B cell (primary cell): ENCODE measurements at regions not wholly inside any gene's neighbourhood (a gene's known extent, or its start where the extent isn't known, plus 50 kb on each side); places are given as distances from the start of the nearest gene placed in this dataset.

Experiments
- ATAC-seq: fragments of 200-7000 bp; cut with Tn5 transposase; one replicate; pipeline ENCODE4 v1.10.0; 2021; ENCODE audit warnings: low read depth, mild to moderate bottlenecking, moderate number of reproducible peaks, moderate library complexity
- CTCF ChIA-PET: fragments of 350-600 bp; sonication (Branson Sonifier 250); formaldehyde crosslinking; loops from one replicate; lab custom pipeline; 2021; ENCODE audit warnings: antibody characterized with exemption, inconsistent platforms; lab: Charles Lee
- POLR2A ChIA-PET: fragments of 350-600 bp; sonication (Branson Sonifier 250); formaldehyde crosslinking; loops from one replicate; lab custom pipeline; 2021; ENCODE audit warnings: antibody characterized with exemption; lab: Charles Lee
- DNase-seq: peaks from one replicate; pipeline ENCODE4 v3.0.0; 2013
- H2AFZ ChIP-seq: 2 replicates; pipeline ENCODE4 v1.6.1; 2012; ENCODE audit warnings: mild to moderate bottlenecking, low read depth, low read length; ENCODE audit not compliant: insufficient read depth, poor library complexity, severe bottlenecking
- H3K27ac ChIP-seq, 2 donors: 1 replicate in 1 of 2; 2 replicates in 1 of 2; pipeline ENCODE4 v1.5.1; 2012 to 2013; ENCODE audit warnings: low read length in 2 of 2, mild to moderate bottlenecking in 2 of 2, moderate library complexity in 1 of 2
- H3K27me3 ChIP-seq, 4 experiments: fragments of 200-600 bp in 1 of 4; sonication (generic) in 1 of 4; replicated peaks in 1 of 4; 1 replicate in 2 of 4; 2 replicates in 2 of 4; pipeline versions ENCODE4 v1.6.1 to v1.7.0; 2013 to 2016; ENCODE audit warnings: low read length in 3 of 4, mild to moderate bottlenecking in 2 of 4, mixed read lengths in 1 of 4, moderate library complexity in 1 of 4; ENCODE audit not compliant: insufficient read depth in 4 of 4, control insufficient read depth in 3 of 4; ENCODE audit errors: control extremely low read depth in 1 of 4
- H3K36me3 ChIP-seq, 2 experiments: replicated peaks in 1 of 2; 1 replicate in 1 of 2; 2 replicates in 1 of 2; pipeline versions ENCODE4 v1.6.1 to v1.7.1; 2013; ENCODE audit warnings: low read length in 1 of 2; ENCODE audit not compliant: insufficient read depth in 2 of 2, control insufficient read depth in 1 of 2; ENCODE audit errors: control extremely low read depth in 1 of 2, extremely low read depth in 1 of 2
- H3K4me1 ChIP-seq, 2 donors: fragments of 200-600 bp in 1 of 2; sonication (generic) in 1 of 2; 1 replicate in 1 of 2; 2 replicates in 1 of 2; pipeline versions ENCODE4 v1.5.1 to v1.6.1; 2013 to 2017; ENCODE audit warnings: low read length in 2 of 2; ENCODE audit not compliant: control insufficient read depth in 2 of 2, insufficient read depth in 2 of 2
- H3K4me2 ChIP-seq: replicated peaks from 2 replicates; pipeline ENCODE3; 2012; ENCODE audit warnings: mild to moderate bottlenecking, low read depth, low read length; ENCODE audit not compliant: poor library complexity, severe bottlenecking
- H3K4me3 ChIP-seq, 5 experiments: fragments of 200-600 bp in 1 of 5; sonication (generic) in 1 of 5; 1 replicate in 3 of 5; 2 replicates in 2 of 5; pipeline versions ENCODE4 v1.5.1 to v1.7.0; 2011 to 2016; ENCODE audit warnings: low read length in 4 of 5, mild to moderate bottlenecking in 4 of 5, low read depth in 2 of 5, control low read depth in 1 of 5, moderate library complexity in 1 of 5; ENCODE audit not compliant: insufficient read depth in 1 of 5; ENCODE audit errors: control extremely low read depth in 1 of 5, extremely low read depth in 1 of 5
- H3K79me2 ChIP-seq: fragments of 200-600 bp; sonication (generic); one replicate; pipeline ENCODE4 v1.6.0; 2016; ENCODE audit warnings: low read length; ENCODE audit not compliant: control insufficient read depth, insufficient read depth
- H3K9ac ChIP-seq: fragments of 200-600 bp; sonication (generic); 2 replicates; pipeline ENCODE4 v1.6.1; 2017; ENCODE audit warnings: mild to moderate bottlenecking, low read length, moderate library complexity
- H3K9me3 ChIP-seq, 3 donors: one replicate each; pipeline versions ENCODE4 v1.6.1 to v1.7.1; 2013; ENCODE audit warnings: low read length in 2 of 3; ENCODE audit not compliant: control insufficient read depth in 2 of 3, insufficient read depth in 1 of 3; ENCODE audit errors: control extremely low read depth in 1 of 3
- H4K20me1 ChIP-seq: 2 replicates; pipeline ENCODE4 v1.6.0; 2012; ENCODE audit warnings: mild to moderate bottlenecking, low read length; ENCODE audit not compliant: insufficient read depth, control insufficient read depth, poor library complexity, severe bottlenecking
- H3K27ac Mint-ChIP-seq: one replicate; pipeline ENCODE4 v1.8.0; 2021; ENCODE audit warnings: mixed read lengths
- H3K27me3 Mint-ChIP-seq: one replicate; pipeline ENCODE4 v1.8.0; 2021; ENCODE audit warnings: mixed read lengths
- H3K4me1 Mint-ChIP-seq: one replicate; pipeline ENCODE4 v1.8.0; 2021; ENCODE audit warnings: mixed read lengths
- H3K4me3 Mint-ChIP-seq: one replicate; pipeline ENCODE4 v1.8.0; 2021; ENCODE audit warnings: mixed read lengths
- H3K9me3 Mint-ChIP-seq: one replicate; pipeline ENCODE4 v1.8.0; 2022; ENCODE audit warnings: mixed read lengths; ENCODE audit not compliant: insufficient read depth
- CTCF ChIP-seq: fragments of 200-600 bp; IDR thresholded peaks from one replicate; pipeline ENCODE4 v1.8.0; 2022; ENCODE audit warnings: antibody characterized with exemption, mild to moderate bottlenecking
- EZH2 ChIP-seq: IDR thresholded peaks from 2 replicates; pipeline ENCODE4 v1.6.1; 2012; ENCODE audit warnings: borderline replicate concordance, low read depth, mild to moderate bottlenecking, moderate library complexity, low read length; ENCODE audit not compliant: insufficient read depth, poor library complexity, severe bottlenecking
- whole genome bisulfite sequencing: methylation state at CpG from one replicate; pipeline ENCODE4 v1.1.5; 2013; ENCODE audit warnings: missing lambda C conversion rate; ENCODE audit not compliant: insufficient coverage; 5-methylcytosine and 5-hydroxymethylcytosine counted together
- intact Hi-C: fragments of 100-400 bp; cut with micrococcal nuclease; formaldehyde crosslinking; loops from one replicate; pipeline ENCODE4 v1.10.0; 2022

- DNase-seq (no peak), ATAC-seq (no peak)
- ChIA-PET CTCF (no interaction called here), POLR2A (no interaction called here)
- peak overlapping the region; percentile 67 for H3K4me2 ChIP-seq
- H3K9me3 Mint-ChIP-seq, result no peaks in the 10 kb centered on the region
- 95% methylated on average over 24 of the region's 24 CpGs for WGBS
- H3K27ac Mint-ChIP-seq, result no peak overlapping the region
- H3K79me2 ChIP-seq, result no peaks in the 10 kb centered on the region
- peaks cover 6 to 22% of the 10 kb centered on the region in 2 donors for H3K4me1 ChIP-seq
- no peak overlapping the region for H2AFZ ChIP-seq
- no peak overlapping the region for H3K4me3 Mint-ChIP-seq
- intact Hi-C loops, result no loop called here
- peaks cover 0 to 42% (median 0%) of the 10 kb centered on the region in 3 donors for H3K9me3 ChIP-seq
- no peaks in the 10 kb centered on the region for H3K27me3 ChIP-seq
- H3K4me3 ChIP-seq, result no peak overlapping the region
- no peaks in the 10 kb centered on the region for H3K36me3 ChIP-seq
- no peaks in the 10 kb centered on the region for H4K20me1 ChIP-seq
- TF ChIP-seq CTCF, result no peak
- H3K4me1 Mint-ChIP-seq, result peaks cover 27% of the 10 kb centered on the region
- H3K9ac ChIP-seq, result no peak overlapping the region
- H3K27ac ChIP-seq, result no peak overlapping the region
- H3K27me3 Mint-ChIP-seq, result no peaks in the 10 kb centered on the region
Measured at GRCh38 chr12:34205401-34205800, 183.1 kb downstream of the ALG10 start.

- intact Hi-C loops, result no loop called here
- ChIA-PET CTCF (interaction anchor here (1.7 kb wide), 1 partner anchor 84 kb away, joined by 6 read pairs; no protein-coding TSS in a partner anchor), POLR2A (no interaction called here)
- Mint-ChIP-seq H3K9me3 (no peaks in the 10 kb centered on the region), H3K27ac (no peak overlapping the region), H3K4me3 (no peak overlapping the region), H3K27me3 (no peaks in the 10 kb centered on the region), H3K4me1 (peaks cover 27% of the 10 kb centered on the region)
- no peaks in the 10 kb centered on the region for H3K36me3 ChIP-seq
- no peaks in the 10 kb centered on the region for H3K27me3 ChIP-seq
- no peak overlapping the region for H3K9ac ChIP-seq
- H3K9me3 ChIP-seq, result peaks cover 0 to 43% (median 0%) of the 10 kb centered on the region in 3 donors
- H3K4me3 ChIP-seq, result no peak overlapping the region
- ATAC-seq (no peak), DNase-seq (no peak)
- TF ChIP-seq CTCF, result no peak
- TF ChIP-seq EZH2, result no peak
- H3K79me2 ChIP-seq, result no peaks in the 10 kb centered on the region
- no peak overlapping the region for H3K27ac ChIP-seq
- H4K20me1 ChIP-seq, result no peaks in the 10 kb centered on the region
- H3K4me1 ChIP-seq, result peaks cover 6 to 22% of the 10 kb centered on the region in 2 donors
- no peak overlapping the region for H2AFZ ChIP-seq
- WGBS, result 84% methylated on average over 17 of the region's 18 CpGs
- no peak overlapping the region for H3K4me2 ChIP-seq
Measured at GRCh38 chr12:34206061-34206785, 183.9 kb downstream of the ALG10 start.
